Natural killer cell (primary cell): ENCODE measurements at regions not wholly inside any gene's neighbourhood (a gene's known extent, or its start where the extent isn't known, plus 50 kb on each side); places are given as distances from the start of the nearest gene placed in this dataset.

Experiments
- ATAC-seq, 3 donors: fragments of 150-1000 bp in 2 of 3; fragments of 200-7000 bp in 1 of 3; cut with Tn5 transposase; 1 replicate in 1 of 3; 2 replicates in 2 of 3; pipeline ENCODE4 v1.10.0; 2021; ENCODE audit warnings: mild to moderate bottlenecking in 2 of 3, moderate library complexity in 2 of 3
- DNase-seq, 2 donors: peaks; one replicate each; pipeline versions ENCODE4 v3.0.0 to v3.0.0-alpha.2; 2013 to 2021; ENCODE audit warnings: mixed read lengths in 1 of 2
- H3K27ac ChIP-seq: one replicate; pipeline ENCODE4 v1.5.1; 2013; ENCODE audit warnings: mild to moderate bottlenecking, low read length
- H3K27me3 ChIP-seq: one replicate; pipeline ENCODE4 v1.6.1; 2013; ENCODE audit warnings: low read length; ENCODE audit not compliant: control insufficient read depth, insufficient read depth
- H3K36me3 ChIP-seq: one replicate; pipeline ENCODE4 v1.6.1; 2013; ENCODE audit warnings: low read length; ENCODE audit not compliant: control insufficient read depth, insufficient read depth
- H3K4me1 ChIP-seq: one replicate; pipeline ENCODE4 v1.6.1; 2013; ENCODE audit warnings: low read length; ENCODE audit not compliant: control insufficient read depth, insufficient read depth
- H3K4me3 ChIP-seq: one replicate; pipeline ENCODE4 v1.5.1; 2013; ENCODE audit warnings: low read length
- H3K9me3 ChIP-seq: one replicate; pipeline ENCODE4 v1.6.1; 2013; ENCODE audit warnings: low read length; ENCODE audit not compliant: control insufficient read depth, insufficient read depth
- H3K27ac Mint-ChIP-seq, 2 donors: one replicate each; pipeline ENCODE4 v1.8.0; 2022; ENCODE audit warnings: mild to moderate bottlenecking in 2 of 2, mixed read lengths in 2 of 2, moderate library complexity in 1 of 2
- H3K27me3 Mint-ChIP-seq, 2 donors: one replicate each; pipeline ENCODE4 v1.8.0; 2022; ENCODE audit warnings: low read depth in 2 of 2, mixed read lengths in 2 of 2
- H3K36me3 Mint-ChIP-seq: one replicate; pipeline ENCODE4 v1.8.0; 2022; ENCODE audit warnings: mixed read lengths
- H3K4me1 Mint-ChIP-seq, 2 donors: one replicate each; pipeline ENCODE4 v1.8.0; 2022; ENCODE audit warnings: mixed read lengths in 2 of 2
- H3K4me3 Mint-ChIP-seq: one replicate; pipeline ENCODE4 v1.8.0; 2022; ENCODE audit warnings: mild to moderate bottlenecking, moderate library complexity, mixed read lengths
- H3K9me3 Mint-ChIP-seq, 2 donors: one replicate each; pipeline ENCODE4 v1.8.0; 2022; ENCODE audit warnings: mixed read lengths in 2 of 2
- WGBS: methylation state at CpG from one replicate; pipeline ENCODE4 v1.1.7; 2013; ENCODE audit warnings: missing lambda C conversion rate; ENCODE audit not compliant: insufficient coverage; 5-methylcytosine and 5-hydroxymethylcytosine counted together
- intact Hi-C: fragments of 100-400 bp; cut with micrococcal nuclease; formaldehyde crosslinking; loops from one replicate; pipeline ENCODE4 v1.14.2; 2022
- TF ChIP-seq, protein P1 (sequence below): fragments of 200-600 bp; IDR thresholded peaks from one replicate; pipeline ENCODE4 v1.8.0; 2022; ENCODE audit warnings: antibody characterized with exemption

DNA sequence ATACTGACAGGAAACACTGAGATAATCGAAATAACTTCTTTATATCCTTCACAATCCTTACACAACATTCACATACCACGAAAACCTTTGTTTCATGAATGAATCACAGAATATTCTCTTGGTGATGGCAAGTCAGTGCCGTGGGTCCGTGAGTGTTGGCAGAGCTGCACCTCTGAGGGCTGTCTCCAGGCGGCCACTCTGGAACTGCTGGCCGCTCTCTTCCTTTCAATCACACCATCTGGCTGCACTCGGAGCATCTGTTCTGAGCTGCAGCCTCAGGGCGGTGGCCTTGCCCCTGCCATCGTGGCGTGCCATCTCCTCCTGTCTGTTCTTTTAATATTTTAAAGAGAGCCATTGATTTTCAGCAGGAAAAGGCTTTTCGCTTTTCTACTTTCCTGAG lies 129.4 kb upstream of the AFDN start:
- Mint-ChIP-seq H3K4me3 (no peak overlapping the region), H3K27me3 (peaks cover 36 to 48% of the 10 kb centered on the region in 2 donors), H3K27ac (no peak overlapping the region), H3K4me1 (peaks cover 15 to 18% of the 10 kb centered on the region in 2 donors), H3K36me3 (peaks cover 7% of the 10 kb centered on the region), H3K9me3 (no peaks in the 10 kb centered on the region)
- H3K4me1 ChIP-seq = peaks cover 13% of the 10 kb centered on the region
- TF ChIP-seq, protein P1, sequence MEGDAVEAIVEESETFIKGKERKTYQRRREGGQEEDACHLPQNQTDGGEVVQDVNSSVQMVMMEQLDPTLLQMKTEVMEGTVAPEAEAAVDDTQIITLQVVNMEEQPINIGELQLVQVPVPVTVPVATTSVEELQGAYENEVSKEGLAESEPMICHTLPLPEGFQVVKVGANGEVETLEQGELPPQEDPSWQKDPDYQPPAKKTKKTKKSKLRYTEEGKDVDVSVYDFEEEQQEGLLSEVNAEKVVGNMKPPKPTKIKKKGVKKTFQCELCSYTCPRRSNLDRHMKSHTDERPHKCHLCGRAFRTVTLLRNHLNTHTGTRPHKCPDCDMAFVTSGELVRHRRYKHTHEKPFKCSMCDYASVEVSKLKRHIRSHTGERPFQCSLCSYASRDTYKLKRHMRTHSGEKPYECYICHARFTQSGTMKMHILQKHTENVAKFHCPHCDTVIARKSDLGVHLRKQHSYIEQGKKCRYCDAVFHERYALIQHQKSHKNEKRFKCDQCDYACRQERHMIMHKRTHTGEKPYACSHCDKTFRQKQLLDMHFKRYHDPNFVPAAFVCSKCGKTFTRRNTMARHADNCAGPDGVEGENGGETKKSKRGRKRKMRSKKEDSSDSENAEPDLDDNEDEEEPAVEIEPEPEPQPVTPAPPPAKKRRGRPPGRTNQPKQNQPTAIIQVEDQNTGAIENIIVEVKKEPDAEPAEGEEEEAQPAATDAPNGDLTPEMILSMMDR = no peak
- no peak overlapping the region for H3K4me3 ChIP-seq
- DNase-seq (no peak), ATAC-seq (no peak)
- H3K27ac ChIP-seq = no peak overlapping the region
- WGBS = 86% methylated on average over 11 of the region's 11 CpGs
- intact Hi-C loops = no loop called here
- H3K27me3 ChIP-seq = peaks cover 5% of the 10 kb centered on the region
- no peaks in the 10 kb centered on the region for H3K9me3 ChIP-seq
- H3K36me3 ChIP-seq = no peaks in the 10 kb centered on the region

DNA sequence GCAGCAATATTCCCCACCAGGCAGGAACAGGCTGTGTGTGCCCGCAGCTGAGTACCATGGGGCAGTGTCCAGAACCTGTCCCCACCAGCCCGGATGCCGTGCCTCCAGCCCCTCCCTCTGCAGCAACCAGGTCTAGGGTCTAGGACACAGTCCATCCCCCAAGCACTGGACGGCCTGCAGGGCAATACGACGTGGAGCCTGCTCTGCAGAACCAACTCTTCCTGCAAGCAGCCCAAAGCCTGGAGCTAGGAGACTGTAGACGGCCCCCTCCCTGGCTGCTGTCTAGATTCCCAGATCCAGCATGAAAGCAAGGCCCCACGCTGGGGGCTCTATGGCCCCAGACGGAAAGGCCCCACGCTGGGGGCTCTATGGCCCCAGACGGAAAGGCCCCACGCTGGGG lies 128.2 kb upstream of the AFDN start:
- ATAC-seq (no peak), DNase-seq (no peak)
- H3K36me3 ChIP-seq = no peaks in the 10 kb centered on the region
- H3K27ac Mint-ChIP-seq = no peak overlapping the region
- H3K4me1 ChIP-seq = peaks cover 13% of the 10 kb centered on the region
- no peak overlapping the region for H3K27ac ChIP-seq
- intact Hi-C loops = no loop called here
- H3K4me1 Mint-ChIP-seq = peaks cover 15 to 18% of the 10 kb centered on the region in 2 donors
- H3K4me3 ChIP-seq = no peak overlapping the region
- no peaks in the 10 kb centered on the region for H3K9me3 ChIP-seq
- no peaks in the 10 kb centered on the region for H3K9me3 Mint-ChIP-seq
- peaks cover 36 to 48% of the 10 kb centered on the region in 2 donors for H3K27me3 Mint-ChIP-seq
- peaks cover 7% of the 10 kb centered on the region for H3K27me3 ChIP-seq
- TF ChIP-seq, protein P1 = no peak
- no peak overlapping the region for H3K4me3 Mint-ChIP-seq
- 92% methylated on average over 12 of the region's 12 CpGs for WGBS
- peaks cover 7% of the 10 kb centered on the region for H3K36me3 Mint-ChIP-seq

DNA sequence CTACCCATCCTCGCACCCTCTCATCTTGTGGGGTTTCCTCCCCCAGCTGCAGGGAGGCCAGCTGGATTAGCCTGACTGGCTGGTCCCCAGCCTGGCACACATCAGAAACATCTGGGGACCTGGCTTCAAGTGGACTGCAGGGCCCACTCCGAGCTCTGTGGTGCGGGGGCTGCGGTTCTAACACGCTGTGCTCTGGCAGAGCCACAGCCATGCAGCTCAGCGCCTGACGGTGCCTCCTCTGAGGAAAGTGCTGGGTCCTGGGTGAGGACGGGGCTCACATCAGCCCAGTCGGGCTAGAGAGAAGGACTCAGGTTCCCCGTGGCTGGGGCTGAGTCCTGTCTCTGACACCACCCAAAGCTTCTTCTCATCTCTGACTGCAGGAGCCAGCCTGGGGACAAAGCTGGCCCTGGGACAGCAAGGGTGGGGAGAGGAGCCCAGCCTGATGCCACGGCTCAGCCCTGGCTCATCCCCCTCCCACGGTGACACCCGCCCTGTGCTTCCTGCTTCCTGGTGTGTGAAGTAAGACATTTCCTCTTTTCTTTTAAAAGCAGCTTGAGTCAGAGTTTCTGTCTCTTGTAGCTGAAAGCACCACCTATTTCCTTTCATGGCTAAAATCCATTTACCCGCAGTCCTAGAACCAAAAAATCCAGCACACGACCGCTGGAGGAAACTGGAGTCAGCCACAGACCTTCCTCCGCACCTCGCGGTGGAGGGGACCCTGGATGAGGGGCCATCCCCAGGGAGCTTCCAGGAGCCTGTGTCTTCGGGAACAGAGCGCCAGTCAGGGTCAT lies 127.4 kb upstream of the AFDN start:
- Mint-ChIP-seq H3K9me3 (no peaks in the 10 kb centered on the region), H3K27me3 (peaks cover 34 to 40% of the 10 kb centered on the region in 2 donors), H3K4me1 (peaks cover 15 to 18% of the 10 kb centered on the region in 2 donors), H3K4me3 (peak overlapping the region; percentile 59), H3K27ac (peak overlapping the region in 1 of 2 donors; percentile 72), H3K36me3 (peaks cover 7% of the 10 kb centered on the region)
- intact Hi-C loops = no loop called here
- peaks cover 13% of the 10 kb centered on the region for H3K4me1 ChIP-seq
- ATAC-seq (peak; percentile 31 to 63 (median 40)), DNase-seq (peak in 1 of 2 donors; percentile 48)
- TF ChIP-seq, protein P1 = no peak
- 13% methylated on average over 21 of the region's 21 CpGs for WGBS
- no peaks in the 10 kb centered on the region for H3K9me3 ChIP-seq
- H3K4me3 ChIP-seq = peak overlapping the region; percentile 27
- peak overlapping the region; percentile 59 for H3K27ac ChIP-seq
- H3K27me3 ChIP-seq = peaks cover 9% of the 10 kb centered on the region
- H3K36me3 ChIP-seq = no peaks in the 10 kb centered on the region
